GM23248 (cell line): ENCODE measurements at regions not wholly inside any gene's neighbourhood (a gene's known extent, or its start where the extent isn't known, plus 50 kb on each side); places are given as distances from the start of the nearest gene placed in this dataset.

ENCODE experiments used
- EZH2 ChIP-seq: fragments of 200-600 bp; sonication (generic); IDR thresholded peaks from 2 replicates; pipeline ENCODE4 v1.6.1; 2018; ENCODE audit warnings: antibody characterized with exemption, mild to moderate bottlenecking; ENCODE audit not compliant: insufficient read depth, poor library complexity, severe bottlenecking
- EZH2phosphoT487 ChIP-seq: fragments of 200-600 bp; sonication (generic); IDR thresholded peaks from 2 replicates; pipeline ENCODE4 v1.6.1; 2018; ENCODE audit warnings: antibody characterized with exemption, moderate library complexity, mild to moderate bottlenecking, low read depth; ENCODE audit not compliant: insufficient read depth

DNA sequence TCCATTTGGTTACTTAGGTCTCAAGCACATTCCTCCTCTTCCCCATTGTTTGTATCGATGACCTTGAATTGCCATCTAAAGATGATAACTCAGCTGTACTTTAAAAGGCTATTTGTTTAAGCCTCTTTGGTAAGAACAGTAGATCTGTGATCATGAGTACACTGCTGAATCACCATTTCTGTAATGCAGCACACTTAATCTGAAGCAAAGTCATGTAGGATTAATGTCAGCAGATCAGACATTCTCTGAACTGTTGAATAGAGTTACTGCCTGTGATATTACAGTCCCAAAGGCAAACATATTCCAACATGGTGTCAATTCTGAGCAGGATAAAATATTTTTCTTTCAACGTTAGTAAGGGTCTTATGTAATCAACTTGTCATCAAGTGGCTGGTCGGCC lies 631.6 kb downstream of the TECRL start:
- no peak for TF ChIP-seq EZH2
- no peak for TF ChIP-seq EZH2phosphoT487
